Endodermal cell (in vitro differentiated cells): ENCODE measurements at regions not wholly inside any gene's neighbourhood (a gene's known extent, or its start where the extent isn't known, plus 50 kb on each side); places are given as distances from the start of the nearest gene placed in this dataset.

Source experiments
- DNase-seq: peaks from one replicate; pipeline ENCODE4 v3.0.0-alpha.2; 2017
- H3K27ac ChIP-seq: 2 replicates; pipeline ENCODE4 v1.5.1; 2013; ENCODE audit warnings: mild to moderate bottlenecking, low read depth, low read length, moderate library complexity
- H3K27me3 ChIP-seq: 2 replicates; pipeline ENCODE4 v1.6.1; 2013; ENCODE audit warnings: mild to moderate bottlenecking, low read length, moderate library complexity; ENCODE audit not compliant: insufficient read depth, control insufficient read depth, poor library complexity, severe bottlenecking
- H3K36me3 ChIP-seq: 2 replicates; pipeline ENCODE4 v1.7.0; 2013; ENCODE audit warnings: mild to moderate bottlenecking, low read length, moderate library complexity; ENCODE audit not compliant: control insufficient read depth, insufficient read depth
- H3K4me1 ChIP-seq: one replicate; pipeline ENCODE4 v1.7.0; 2013; ENCODE audit warnings: low read length; ENCODE audit not compliant: control insufficient read depth, insufficient read depth
- H3K4me3 ChIP-seq: 2 replicates; pipeline ENCODE4 v1.5.1; 2013; ENCODE audit warnings: mild to moderate bottlenecking, low read length, moderate library complexity
- H3K9ac ChIP-seq: 2 replicates; pipeline ENCODE4 v1.6.1; 2013; ENCODE audit warnings: mild to moderate bottlenecking, low read length, moderate library complexity; ENCODE audit not compliant: poor library complexity, severe bottlenecking; ENCODE audit errors: extremely low read depth
- H3K9me3 ChIP-seq: 2 replicates; pipeline ENCODE4 v1.6.1; 2013; ENCODE audit warnings: mild to moderate bottlenecking, low read length, moderate library complexity; ENCODE audit not compliant: control insufficient read depth
- H3K27ac Mint-ChIP-seq: 2 replicates; pipeline ENCODE4 v1.8.0; 2020; ENCODE audit warnings: mixed read lengths
- H3K27me3 Mint-ChIP-seq: 2 replicates; pipeline ENCODE4 v1.8.0; 2021; ENCODE audit warnings: mild to moderate bottlenecking, mixed read lengths; ENCODE audit not compliant: insufficient read depth
- H3K36me3 Mint-ChIP-seq: 2 replicates; pipeline ENCODE4 v1.8.0; 2020; ENCODE audit warnings: low read depth, mixed read lengths
- H3K4me1 Mint-ChIP-seq: 2 replicates; pipeline ENCODE4 v1.8.0; 2020; ENCODE audit warnings: mixed read lengths
- H3K4me3 Mint-ChIP-seq: 2 replicates; pipeline ENCODE4 v1.8.0; 2020; ENCODE audit warnings: mild to moderate bottlenecking, moderate library complexity, mixed read lengths
- H3K9me3 Mint-ChIP-seq: 2 replicates; pipeline ENCODE4 v1.8.0; 2020; ENCODE audit warnings: mild to moderate bottlenecking, mixed read lengths
- WGBS, 2 experiments: methylation state at CpG; one replicate each; pipeline versions ENCODE4 v1.1.5 to v1.1.7; 2013; ENCODE audit warnings: missing lambda C conversion rate in 2 of 2, mixed read lengths in 1 of 2; ENCODE audit not compliant: insufficient coverage in 1 of 2, insufficient read length in 1 of 2; 5-methylcytosine and 5-hydroxymethylcytosine counted together
- TF ChIP-seq, protein P1 (sequence below): fragments of 200-600 bp; sonication (generic); conservative IDR thresholded peaks from 2 replicates; pipeline ENCODE4 v1.5.0; 2021; ENCODE audit warnings: antibody characterized with exemption, mild to moderate bottlenecking

DNA sequence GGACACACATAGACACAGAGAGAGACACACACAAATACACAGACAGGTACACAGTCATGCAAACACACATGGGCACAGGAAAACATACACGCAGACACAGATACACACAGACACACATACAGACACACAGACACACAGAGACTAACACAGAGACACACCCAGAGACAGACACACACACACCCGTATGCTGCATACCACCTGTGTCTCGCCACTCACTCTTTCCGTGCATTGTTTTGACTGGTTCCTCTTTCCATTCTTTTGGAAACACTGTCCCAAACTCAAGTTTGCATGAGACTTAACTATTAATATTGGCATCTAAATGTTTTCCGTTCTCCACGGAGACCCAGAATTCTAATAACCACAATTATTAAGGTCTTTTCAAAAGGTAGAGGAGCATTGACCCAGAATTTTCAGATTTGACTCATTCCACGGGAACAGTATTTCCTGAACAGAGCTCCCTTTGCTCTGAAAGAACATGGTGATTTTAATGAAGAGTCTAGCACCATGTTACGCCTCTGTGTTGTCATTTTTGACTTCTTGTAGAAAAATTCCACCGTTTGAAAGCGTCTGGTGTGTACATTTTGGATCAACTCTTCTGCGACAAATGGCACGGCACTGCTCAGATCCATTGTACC is 141.2 kb upstream of the RNF32 start:
- H3K9me3 Mint-ChIP-seq, result peaks cover 11% of the 10 kb centered on the region
- H3K4me3 Mint-ChIP-seq, result no peak overlapping the region
- WGBS, 2 experiments, result 91 to 92% methylated on average over 10 to 12 of the region's 12 CpGs
- H3K36me3 Mint-ChIP-seq, result no peaks in the 10 kb centered on the region
- Histone ChIP-seq H3K4me1 (no peaks in the 10 kb centered on the region), H3K27ac (no peak overlapping the region), H3K9ac (no peak overlapping the region), H3K4me3 (no peak overlapping the region), H3K36me3 (no peaks in the 10 kb centered on the region), H3K9me3 (no peaks in the 10 kb centered on the region), H3K27me3 (no peaks in the 10 kb centered on the region)
- H3K27ac Mint-ChIP-seq, result no peak overlapping the region
- DNase-seq, result no peak
- H3K4me1 Mint-ChIP-seq, result peaks cover 4% of the 10 kb centered on the region
- H3K27me3 Mint-ChIP-seq, result no peaks in the 10 kb centered on the region
- TF ChIP-seq, protein P1, sequence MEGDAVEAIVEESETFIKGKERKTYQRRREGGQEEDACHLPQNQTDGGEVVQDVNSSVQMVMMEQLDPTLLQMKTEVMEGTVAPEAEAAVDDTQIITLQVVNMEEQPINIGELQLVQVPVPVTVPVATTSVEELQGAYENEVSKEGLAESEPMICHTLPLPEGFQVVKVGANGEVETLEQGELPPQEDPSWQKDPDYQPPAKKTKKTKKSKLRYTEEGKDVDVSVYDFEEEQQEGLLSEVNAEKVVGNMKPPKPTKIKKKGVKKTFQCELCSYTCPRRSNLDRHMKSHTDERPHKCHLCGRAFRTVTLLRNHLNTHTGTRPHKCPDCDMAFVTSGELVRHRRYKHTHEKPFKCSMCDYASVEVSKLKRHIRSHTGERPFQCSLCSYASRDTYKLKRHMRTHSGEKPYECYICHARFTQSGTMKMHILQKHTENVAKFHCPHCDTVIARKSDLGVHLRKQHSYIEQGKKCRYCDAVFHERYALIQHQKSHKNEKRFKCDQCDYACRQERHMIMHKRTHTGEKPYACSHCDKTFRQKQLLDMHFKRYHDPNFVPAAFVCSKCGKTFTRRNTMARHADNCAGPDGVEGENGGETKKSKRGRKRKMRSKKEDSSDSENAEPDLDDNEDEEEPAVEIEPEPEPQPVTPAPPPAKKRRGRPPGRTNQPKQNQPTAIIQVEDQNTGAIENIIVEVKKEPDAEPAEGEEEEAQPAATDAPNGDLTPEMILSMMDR, result no peak

DNA sequence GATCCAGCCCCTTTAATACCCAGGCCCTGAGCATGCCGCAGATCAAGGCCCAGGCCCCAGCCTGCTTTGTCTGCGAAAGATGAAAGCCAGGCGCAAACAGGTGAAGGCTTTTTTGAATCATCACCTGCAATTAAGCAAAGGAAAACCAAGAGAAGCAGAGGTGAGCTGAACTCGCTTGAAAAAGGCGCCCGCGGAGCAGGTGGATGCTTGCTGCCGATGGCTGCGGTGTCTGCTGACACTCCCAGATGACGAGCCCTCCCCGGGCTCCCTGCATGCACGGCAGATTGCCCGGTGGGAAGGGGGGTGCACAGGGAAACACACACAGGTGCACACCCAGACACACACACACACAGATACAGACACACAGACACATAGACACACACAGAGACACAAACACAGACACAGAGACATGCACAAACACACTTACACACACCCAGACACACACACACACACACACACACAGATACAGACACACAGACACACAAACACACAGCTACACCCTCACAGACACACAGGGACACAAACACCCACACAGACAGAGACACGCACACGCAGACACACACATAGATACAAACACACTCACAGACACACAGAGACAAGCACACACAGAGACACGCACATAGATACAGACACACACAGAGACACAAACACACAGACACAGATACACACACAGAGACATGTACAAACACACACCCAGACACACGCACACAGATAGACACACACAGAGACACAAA is 142.6 kb upstream of the RNF32 start:
- DNase-seq, result no peak
- no peak overlapping the region for H3K9ac ChIP-seq
- H3K9me3 Mint-ChIP-seq, result peaks cover 11% of the 10 kb centered on the region
- no peaks in the 10 kb centered on the region for H3K36me3 ChIP-seq
- H3K4me3 ChIP-seq, result no peak overlapping the region
- TF ChIP-seq, protein P1, result no peak
- no peaks in the 10 kb centered on the region for H3K4me1 ChIP-seq
- WGBS, 2 experiments, result 94 to 100% methylated on average over 4 to 17 of the region's 17 CpGs
- H3K27ac Mint-ChIP-seq, result no peak overlapping the region
- H3K4me3 Mint-ChIP-seq, result no peak overlapping the region
- peaks cover 4% of the 10 kb centered on the region for H3K4me1 Mint-ChIP-seq
- no peaks in the 10 kb centered on the region for H3K9me3 ChIP-seq
- no peak overlapping the region for H3K27ac ChIP-seq
- H3K27me3 Mint-ChIP-seq, result no peaks in the 10 kb centered on the region
- no peaks in the 10 kb centered on the region for H3K36me3 Mint-ChIP-seq
- H3K27me3 ChIP-seq, result no peaks in the 10 kb centered on the region

DNA sequence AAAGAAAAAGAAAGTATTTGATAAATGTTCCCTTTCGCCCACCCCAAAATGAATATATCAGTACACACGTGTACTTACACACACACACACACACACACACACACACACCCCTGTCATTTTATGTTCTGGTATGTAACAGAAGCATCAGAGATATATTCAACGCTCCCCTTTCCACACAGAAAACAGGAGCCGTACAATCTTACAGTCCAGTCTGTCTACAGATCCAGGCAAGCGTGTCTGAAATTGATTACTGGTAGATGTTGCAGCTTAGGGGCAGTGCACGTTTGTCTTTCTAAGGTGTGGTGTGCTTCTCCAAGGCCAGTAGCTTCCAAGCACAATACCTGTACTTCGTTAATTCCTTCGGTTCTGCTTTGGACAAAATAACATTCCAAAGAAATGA is 143.7 kb upstream of the RNF32 start:
- Histone ChIP-seq H3K27ac (no peak overlapping the region), H3K9me3 (no peaks in the 10 kb centered on the region), H3K27me3 (no peaks in the 10 kb centered on the region), H3K4me3 (no peak overlapping the region), H3K36me3 (no peaks in the 10 kb centered on the region), H3K9ac (no peak overlapping the region), H3K4me1 (no peaks in the 10 kb centered on the region)
- TF ChIP-seq, protein P1, result no peak
- H3K9me3 Mint-ChIP-seq, result peaks cover 11% of the 10 kb centered on the region
- no peak for DNase-seq
- WGBS, 2 experiments, result 90 to 100% methylated on average over 4 to 7 of the region's 8 CpGs
- no peaks in the 10 kb centered on the region for H3K4me1 Mint-ChIP-seq
- H3K27ac Mint-ChIP-seq, result no peak overlapping the region
- H3K4me3 Mint-ChIP-seq, result no peak overlapping the region
- H3K27me3 Mint-ChIP-seq, result no peaks in the 10 kb centered on the region
- H3K36me3 Mint-ChIP-seq, result no peaks in the 10 kb centered on the region
